Mucosa of descending colon (tissue), 3 donors: ENCODE measurements at regions not wholly inside any gene's neighbourhood (a gene's known extent, or its start where the extent isn't known, plus 50 kb on each side); places are given as distances from the start of the nearest gene placed in this dataset.

Experiments used
- ATAC-seq: fragments of 200-7000 bp; cut with Tn5 transposase; one replicate; pipeline ENCODE4 v1.9.1; 2020; ENCODE audit warnings: mild to moderate bottlenecking, moderate library complexity
- DNase-seq, 3 donors: peaks; one replicate each; pipeline ENCODE4 v3.0.0-alpha.2; 2020
- H3K36me3 ChIP-seq: fragments of 200-600 bp; one replicate; pipeline ENCODE4 v1.8.0; 2021; ENCODE audit warnings: low read depth, mild to moderate bottlenecking
- H3K4me1 ChIP-seq: fragments of 200-600 bp; one replicate; pipeline ENCODE4 v1.8.0; 2021; ENCODE audit warnings: low read depth, mild to moderate bottlenecking
- H3K4me3 ChIP-seq: fragments of 200-600 bp; one replicate; pipeline ENCODE4 v1.8.0; 2021; ENCODE audit warnings: mild to moderate bottlenecking
- H3K9me3 ChIP-seq: fragments of 200-600 bp; one replicate; pipeline ENCODE4 v1.8.0; 2021; ENCODE audit warnings: mild to moderate bottlenecking
- intact Hi-C, 2 donors: fragments of 100-400 bp; cut with DNase I in 1 of 2; cut with micrococcal nuclease in 1 of 2; formaldehyde crosslinking; loops; one replicate each; pipeline versions ENCODE4 v1.11.0 to v1.11.1; 2022; cut with DNase I, micrococcal nuclease
- TF ChIP-seq, protein P1 (sequence below): fragments of 200-600 bp; IDR thresholded peaks from one replicate; pipeline ENCODE4 v1.8.0; 2022; ENCODE audit warnings: antibody characterized with exemption, mild to moderate bottlenecking
- donor health status: DM: no; HTN: no; CAD: no; lungs with moderate emphysema.
- donor health status: DM: no; HTN: no; CAD: no.
- donor health status: DM: no; HTN: yes; CAD: no.

DNA sequence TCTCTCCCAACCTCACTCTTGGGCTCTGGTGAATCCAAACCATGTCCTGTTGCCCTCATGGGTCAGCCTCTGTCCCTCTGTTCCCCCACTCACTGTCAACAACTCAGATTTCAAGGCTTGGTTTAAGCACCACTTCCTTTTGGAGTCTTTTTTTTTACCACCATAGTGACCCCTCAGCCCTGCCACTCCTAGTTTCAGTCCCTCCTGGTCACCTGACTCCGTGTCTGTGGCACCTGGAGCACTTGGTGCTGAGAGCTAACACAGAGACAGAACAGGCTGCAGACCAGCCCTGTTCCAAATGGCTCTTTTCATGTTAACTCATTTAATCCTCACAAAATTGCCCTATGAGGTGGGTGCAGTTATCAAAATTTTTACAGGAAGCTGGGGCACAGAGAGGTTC lies 53.6 kb upstream of the SMNDC1 start:
- Histone ChIP-seq H3K36me3 (no peaks in the 10 kb centered on the region), H3K9me3 (no peaks in the 10 kb centered on the region), H3K4me1 (no peaks in the 10 kb centered on the region), H3K4me3 (no peak overlapping the region)
- TF ChIP-seq, protein P1, sequence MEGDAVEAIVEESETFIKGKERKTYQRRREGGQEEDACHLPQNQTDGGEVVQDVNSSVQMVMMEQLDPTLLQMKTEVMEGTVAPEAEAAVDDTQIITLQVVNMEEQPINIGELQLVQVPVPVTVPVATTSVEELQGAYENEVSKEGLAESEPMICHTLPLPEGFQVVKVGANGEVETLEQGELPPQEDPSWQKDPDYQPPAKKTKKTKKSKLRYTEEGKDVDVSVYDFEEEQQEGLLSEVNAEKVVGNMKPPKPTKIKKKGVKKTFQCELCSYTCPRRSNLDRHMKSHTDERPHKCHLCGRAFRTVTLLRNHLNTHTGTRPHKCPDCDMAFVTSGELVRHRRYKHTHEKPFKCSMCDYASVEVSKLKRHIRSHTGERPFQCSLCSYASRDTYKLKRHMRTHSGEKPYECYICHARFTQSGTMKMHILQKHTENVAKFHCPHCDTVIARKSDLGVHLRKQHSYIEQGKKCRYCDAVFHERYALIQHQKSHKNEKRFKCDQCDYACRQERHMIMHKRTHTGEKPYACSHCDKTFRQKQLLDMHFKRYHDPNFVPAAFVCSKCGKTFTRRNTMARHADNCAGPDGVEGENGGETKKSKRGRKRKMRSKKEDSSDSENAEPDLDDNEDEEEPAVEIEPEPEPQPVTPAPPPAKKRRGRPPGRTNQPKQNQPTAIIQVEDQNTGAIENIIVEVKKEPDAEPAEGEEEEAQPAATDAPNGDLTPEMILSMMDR = no peak
- intact Hi-C loops = loop anchor here in 1 of 2 donors (10.0 kb wide), 1 partner anchor 137 kb away; the partner anchor contains the start of gene DUSP5
- DNase-seq (peak in 1 of 3 donors; percentile 7), ATAC-seq (no peak)

DNA sequence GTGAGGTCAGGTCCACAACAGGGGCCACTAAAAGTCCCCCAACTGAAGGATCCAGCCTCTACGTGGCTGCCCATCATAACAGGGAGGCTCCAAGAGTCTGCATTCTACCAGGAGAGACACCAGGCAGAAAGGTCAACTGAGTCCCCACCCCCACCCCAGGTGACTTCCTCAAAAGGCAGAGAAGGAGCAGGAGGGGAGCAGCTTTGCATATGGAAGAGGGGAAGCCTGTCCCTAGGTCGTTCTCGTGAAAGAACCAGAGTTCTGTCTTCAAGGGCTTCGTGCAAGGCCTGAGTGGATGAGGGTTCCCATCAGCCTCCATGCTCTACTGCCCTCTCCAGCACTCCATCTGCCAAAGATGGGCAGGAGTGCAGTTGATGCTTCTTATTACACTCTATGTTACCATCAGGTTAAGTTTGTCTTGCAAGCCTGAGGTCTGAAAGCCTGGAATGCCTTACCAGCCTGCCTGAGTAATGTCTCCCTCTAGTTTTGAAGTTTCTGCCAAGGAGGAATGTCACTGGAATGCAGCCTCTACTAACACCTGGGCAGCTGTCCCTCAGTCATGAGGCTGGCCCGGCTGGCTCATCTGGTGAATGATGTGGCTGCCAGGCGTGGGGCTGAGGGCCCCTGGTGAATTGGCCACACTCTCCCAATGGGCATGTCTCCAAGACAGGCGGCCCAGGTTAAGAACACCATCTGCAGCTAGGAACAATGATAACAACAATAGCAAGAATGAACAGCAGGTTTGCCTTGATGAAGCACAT lies 54.3 kb upstream of the SMNDC1 start:
- ATAC-seq (no peak), DNase-seq (no peak)
- Histone ChIP-seq H3K9me3 (no peaks in the 10 kb centered on the region), H3K36me3 (no peaks in the 10 kb centered on the region), H3K4me1 (no peaks in the 10 kb centered on the region), H3K4me3 (no peak overlapping the region)
- intact Hi-C loops = loop anchor here in 1 of 2 donors (10.0 kb wide), 1 partner anchor 136 kb away; the partner anchor contains the start of gene DUSP5
- TF ChIP-seq, protein P1 = no peak

DNA sequence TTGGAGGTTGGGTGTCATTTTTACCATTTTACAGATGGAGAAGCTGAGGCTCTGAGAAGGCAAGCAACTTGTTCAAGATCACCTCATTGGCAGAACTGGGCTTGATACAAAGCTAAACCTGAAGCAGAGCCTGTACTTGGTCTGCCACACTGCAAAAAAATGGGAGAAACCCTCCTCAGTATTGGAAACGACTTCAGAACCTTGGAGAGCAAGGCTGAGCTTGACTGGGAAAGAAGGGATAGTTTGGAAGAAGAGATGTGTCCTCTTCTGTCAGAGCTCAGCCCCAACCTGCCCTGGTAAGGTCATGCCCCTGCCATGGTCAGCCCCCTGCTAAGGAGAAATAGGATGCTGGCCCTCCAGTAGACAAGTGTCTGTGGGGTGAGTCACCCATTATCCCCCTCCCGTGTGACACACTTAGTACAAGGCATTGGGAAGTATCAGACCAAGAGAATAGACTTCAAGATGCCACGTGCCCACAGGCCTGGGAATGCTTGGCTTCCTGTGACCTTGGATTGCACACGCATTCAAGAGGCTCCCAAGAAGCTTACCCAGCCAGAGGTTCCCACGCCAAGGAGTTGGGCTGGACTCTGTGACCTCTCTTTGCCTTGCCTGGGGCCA lies 56.2 kb upstream of the SMNDC1 start:
- DNase-seq (no peak), ATAC-seq (no peak)
- Histone ChIP-seq H3K4me1 (no peaks in the 10 kb centered on the region), H3K4me3 (no peak overlapping the region), H3K36me3 (no peaks in the 10 kb centered on the region), H3K9me3 (no peaks in the 10 kb centered on the region)
- intact Hi-C loops = no loop called here
- TF ChIP-seq, protein P1 = no peak

DNA sequence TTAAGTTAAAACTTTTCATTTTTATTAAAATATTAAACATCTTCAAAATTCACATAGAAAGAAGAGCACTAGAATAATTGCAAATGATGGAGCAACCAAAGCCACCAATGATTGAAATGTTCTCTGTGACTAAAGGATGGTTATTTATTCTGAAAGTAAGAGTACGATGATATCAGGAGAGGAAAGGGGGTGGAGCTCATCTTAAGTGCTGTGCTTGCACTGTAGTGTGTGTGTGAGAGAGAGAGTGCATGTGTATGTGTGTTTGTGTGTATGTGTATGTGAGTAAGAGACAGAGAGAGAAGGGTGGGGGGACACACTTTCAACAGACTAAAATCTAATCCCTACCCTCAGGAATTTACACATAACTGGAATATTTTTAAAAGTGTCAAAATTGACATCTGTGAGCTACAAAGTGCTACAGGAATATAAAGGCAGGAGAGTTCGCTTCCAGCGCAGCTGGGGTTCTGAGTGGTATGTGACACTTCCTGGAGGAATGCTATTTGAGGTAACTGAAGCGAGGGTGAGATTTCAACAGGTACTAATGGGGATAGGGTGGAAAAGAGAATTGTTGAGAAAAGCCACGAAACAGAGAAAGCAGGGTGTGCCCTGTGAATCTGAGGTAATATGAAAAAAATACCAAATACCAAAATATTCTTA lies 57.2 kb upstream of the SMNDC1 start:
- TF ChIP-seq, protein P1 = no peak
- Histone ChIP-seq H3K4me3 (no peak overlapping the region), H3K9me3 (no peaks in the 10 kb centered on the region), H3K4me1 (no peaks in the 10 kb centered on the region), H3K36me3 (no peaks in the 10 kb centered on the region)
- intact Hi-C loops = no loop called here
- no peak for DNase-seq
- ATAC-seq = no peak

DNA sequence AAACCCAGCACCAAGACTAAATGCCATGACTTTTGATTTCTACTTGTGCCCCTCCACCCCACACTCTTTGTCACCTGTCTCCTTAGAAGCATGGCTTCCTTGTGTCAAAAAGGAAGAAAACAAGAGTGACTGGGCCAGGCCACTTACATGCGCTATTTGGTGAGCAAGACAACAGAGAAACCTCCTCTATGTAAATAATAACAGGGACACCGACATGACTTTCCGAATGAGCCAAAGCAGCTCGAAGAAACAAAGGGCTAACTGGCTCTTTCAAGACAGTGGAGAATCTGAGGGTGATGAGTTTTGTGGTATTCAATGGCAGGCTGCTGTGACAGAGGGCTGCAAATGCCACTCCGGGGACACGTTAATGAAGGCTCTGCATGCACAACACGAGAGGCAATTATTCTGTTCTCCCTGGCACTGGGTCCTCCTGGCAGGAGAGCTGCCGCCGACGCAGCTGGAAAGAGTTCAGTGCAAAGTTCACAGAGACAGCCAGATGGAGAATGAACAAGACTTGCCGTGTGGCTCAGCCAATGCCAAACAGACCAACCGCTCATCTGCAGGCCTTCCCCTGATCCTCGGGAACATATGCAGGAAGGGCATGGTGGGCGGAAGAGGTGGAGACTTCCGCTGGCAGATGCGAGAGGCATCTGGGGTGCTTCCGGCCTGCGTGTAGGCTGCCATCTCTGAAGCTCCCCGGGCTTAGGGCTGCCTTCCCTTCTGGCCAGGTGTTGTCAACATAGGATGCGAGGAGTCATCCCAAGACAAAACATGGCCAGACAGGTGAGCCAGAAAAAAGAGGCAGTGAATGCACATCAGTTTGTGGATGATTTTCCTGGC lies 59.1 kb upstream of the SMNDC1 start:
- H3K36me3 ChIP-seq = no peaks in the 10 kb centered on the region
- ATAC-seq (peak; percentile 79), DNase-seq (peak; percentile 42 to 66 (median 52))
- TF ChIP-seq, protein P1 = no peak
- no peaks in the 10 kb centered on the region for H3K4me1 ChIP-seq
- intact Hi-C loops = no loop called here
- H3K9me3 ChIP-seq = no peaks in the 10 kb centered on the region
- no peak overlapping the region for H3K4me3 ChIP-seq
